HAP-1 (cell line): ENCODE measurements at regions not wholly inside any gene's neighbourhood (a gene's known extent, or its start where the extent isn't known, plus 50 kb on each side); places are given as distances from the start of the nearest gene placed in this dataset.

ENCODE experiments used
- DNase-seq, 2 experiments: peaks; one replicate each; pipeline ENCODE4 v3.0.0-alpha.2; 2016 to 2020; ENCODE audit warnings: low spot score in 2 of 2
- H3K27me3 ChIP-seq: fragments of 250-450 bp; sonication (Bioruptor Pico); 2 replicates; pipeline ENCODE4 v1.5.1; 2020; ENCODE audit warnings: low read depth, mild to moderate bottlenecking, moderate library complexity
- H3K36me3 ChIP-seq: fragments of 250-450 bp; sonication (Bioruptor Pico); replicated peaks from 2 replicates; pipeline ENCODE4 v1.5.1; 2020; ENCODE audit warnings: mild to moderate bottlenecking
- H3K4me1 ChIP-seq: fragments of 250-450 bp; sonication (Bioruptor Pico); 2 replicates; pipeline ENCODE4 v1.5.1; 2020; ENCODE audit warnings: mild to moderate bottlenecking
- H3K4me3 ChIP-seq: fragments of 250-450 bp; sonication (Bioruptor Pico); 2 replicates; pipeline ENCODE4 v1.5.1; 2020; ENCODE audit warnings: mild to moderate bottlenecking, moderate library complexity
- H3K9me3 ChIP-seq: fragments of 250-450 bp; sonication (Bioruptor Pico); 2 replicates; pipeline ENCODE4 v1.5.1; 2020; ENCODE audit warnings: mild to moderate bottlenecking, moderate library complexity
- in situ Hi-C: fragments of 300-500 bp; cut with MboI; formaldehyde crosslinking; loops from 3 replicates; pipeline ENCODE4 v1.14.3; 2020; ENCODE audit warnings: low sequenced_read_pairs, inconsistent platforms, mixed read lengths

DNA sequence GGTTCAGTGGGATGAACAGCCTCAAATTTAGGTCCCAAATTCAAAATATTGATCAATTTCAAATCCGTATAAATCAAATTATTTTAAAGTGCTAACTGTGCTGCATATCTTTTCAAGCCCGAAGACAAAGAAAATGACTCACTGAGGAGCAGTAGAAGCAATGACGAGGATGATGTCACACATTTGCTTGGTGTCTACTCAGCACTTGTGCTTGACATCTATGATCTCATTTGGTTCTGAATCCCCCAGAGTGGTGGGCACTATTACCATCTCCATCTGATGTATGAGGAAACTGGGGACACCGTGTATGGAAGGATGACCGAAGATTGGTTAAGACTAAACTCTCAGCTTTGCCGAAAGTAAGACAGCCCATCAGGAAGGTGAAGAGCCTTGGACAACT is 136.5 kb upstream of the CHRNA7 start:
- in situ Hi-C loops: no loop called here
- Histone ChIP-seq H3K4me1 (no peaks in the 10 kb centered on the region), H3K4me3 (no peak overlapping the region), H3K27me3 (no peaks in the 10 kb centered on the region), H3K9me3 (peaks cover 5% of the 10 kb centered on the region; the same call in 1 of the 2 replicates), H3K36me3 (no peaks in the 10 kb centered on the region)
- no peak for DNase-seq

DNA sequence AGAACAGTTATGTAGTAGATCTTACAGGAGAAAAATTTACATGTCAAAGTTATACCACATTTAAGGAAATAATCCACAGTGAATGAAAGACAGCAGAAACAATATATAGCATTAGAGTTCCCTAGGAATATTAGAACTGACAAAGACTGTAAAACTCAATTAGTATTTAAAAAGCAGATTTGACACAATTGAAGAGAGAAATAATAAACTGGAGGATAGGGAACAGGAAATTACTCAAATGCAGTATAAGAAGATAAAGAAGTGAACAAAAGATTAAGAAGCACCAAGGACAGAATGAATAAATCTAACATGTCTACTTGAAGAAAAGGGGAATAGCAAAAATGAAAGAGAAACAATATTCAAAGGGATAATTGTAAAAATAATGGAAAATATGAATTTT is 132.6 kb upstream of the CHRNA7 start:
- Histone ChIP-seq H3K4me1 (no peaks in the 10 kb centered on the region), H3K27me3 (no peaks in the 10 kb centered on the region), H3K4me3 (no peak overlapping the region), H3K36me3 (no peaks in the 10 kb centered on the region), H3K9me3 (peaks cover 5% of the 10 kb centered on the region; the same call in 1 of the 2 replicates)
- no peak for DNase-seq
- in situ Hi-C loops: no loop called here

DNA sequence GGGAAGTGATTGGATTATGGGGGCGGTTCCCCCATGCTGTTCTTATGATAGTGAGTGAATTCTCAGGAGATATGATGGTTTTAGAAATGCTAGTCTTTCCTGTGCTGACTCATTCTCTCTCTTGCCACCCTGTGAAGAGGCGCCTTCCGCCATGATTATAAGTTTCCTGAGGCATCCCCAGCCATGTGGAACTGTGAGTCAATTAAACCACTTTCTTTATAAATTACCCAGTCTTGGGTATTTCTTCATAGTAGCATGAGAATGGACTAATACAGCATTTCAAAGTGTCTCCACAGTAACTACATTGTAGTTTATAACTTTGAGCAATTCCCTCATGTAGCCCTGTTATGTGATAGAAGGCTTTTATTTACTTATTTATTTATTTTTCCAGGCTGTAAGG is 128.8 kb upstream of the CHRNA7 start:
- in situ Hi-C loops: no loop called here
- DNase-seq: no peak
- H3K4me1 ChIP-seq: no peaks in the 10 kb centered on the region
- peaks cover 5% of the 10 kb centered on the region; the same call in 1 of the 2 replicates for H3K9me3 ChIP-seq
- H3K27me3 ChIP-seq: no peaks in the 10 kb centered on the region
- no peaks in the 10 kb centered on the region for H3K36me3 ChIP-seq
- H3K4me3 ChIP-seq: no peak overlapping the region

DNA sequence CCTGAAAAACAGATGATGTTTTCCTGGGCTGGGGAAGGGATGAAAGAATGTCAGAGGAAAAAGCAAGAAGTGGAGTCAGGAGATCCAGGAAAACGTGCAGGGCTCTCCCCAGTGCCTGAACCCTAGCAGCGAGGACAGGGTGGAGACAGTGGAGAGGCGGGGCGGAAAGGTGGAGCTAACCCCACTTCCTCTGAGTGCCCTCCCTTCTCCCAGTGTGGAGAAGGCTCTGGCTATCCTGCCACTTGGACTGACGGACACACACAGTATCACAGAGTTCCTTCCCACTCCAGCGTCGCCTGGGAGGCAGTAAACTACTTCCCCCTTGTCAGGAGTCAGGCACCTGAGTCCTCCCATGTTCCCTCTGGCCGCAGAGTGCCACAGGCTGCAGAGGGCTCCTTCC is 125.3 kb upstream of the CHRNA7 start:
- no peaks in the 10 kb centered on the region for H3K36me3 ChIP-seq
- no peaks in the 10 kb centered on the region for H3K4me1 ChIP-seq
- no peaks in the 10 kb centered on the region for H3K9me3 ChIP-seq
- no peak overlapping the region for H3K4me3 ChIP-seq
- H3K27me3 ChIP-seq: no peaks in the 10 kb centered on the region
- in situ Hi-C loops: no loop called here
- DNase-seq: peak in 1 of 2 experiments; percentile 20

DNA sequence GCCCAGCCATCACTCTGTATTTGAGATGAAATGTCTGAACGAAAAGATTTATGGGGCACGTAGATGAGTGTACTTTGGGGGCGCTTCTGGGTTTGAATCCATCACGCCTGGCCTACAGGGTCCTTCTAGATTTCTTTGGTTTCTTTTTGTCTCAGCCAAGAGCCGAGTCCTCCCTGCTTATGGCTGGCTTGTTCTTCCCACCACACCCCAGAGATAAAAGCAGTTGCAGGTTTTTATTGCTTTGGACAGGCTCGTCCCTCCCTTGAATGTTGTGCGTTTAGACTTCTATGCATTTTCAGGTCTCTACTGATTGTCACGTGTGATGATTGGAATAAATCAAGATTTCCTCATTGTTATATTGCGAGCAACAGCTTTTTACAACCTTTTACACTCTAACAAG is 104.8 kb upstream of the CHRNA7 start:
- Histone ChIP-seq H3K27me3 (no peaks in the 10 kb centered on the region), H3K36me3 (no peaks in the 10 kb centered on the region), H3K4me1 (no peaks in the 10 kb centered on the region), H3K4me3 (no peak overlapping the region), H3K9me3 (no peaks in the 10 kb centered on the region)
- no peak for DNase-seq
- in situ Hi-C loops: no loop called here

DNA sequence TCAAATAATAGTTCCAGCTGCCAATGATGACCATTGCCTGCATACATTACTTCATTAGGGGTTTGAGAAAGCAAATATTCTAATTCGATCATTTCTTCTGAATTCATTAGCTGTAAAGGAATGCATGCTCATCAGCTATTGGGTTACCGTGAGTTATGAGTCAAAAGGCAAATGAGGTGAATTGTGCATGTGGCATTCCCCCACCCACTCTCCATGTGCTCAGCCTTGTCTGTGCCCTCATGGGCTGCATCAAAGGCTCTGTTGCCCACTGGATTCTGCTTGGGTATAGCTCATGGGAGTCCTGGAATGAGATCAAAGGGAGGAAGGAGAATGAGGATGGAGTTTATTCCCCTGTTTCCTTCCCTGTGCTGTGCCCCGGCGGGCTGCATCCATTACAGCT is 99.3 kb upstream of the CHRNA7 start:
- in situ Hi-C loops: no loop called here
- DNase-seq: no peak

DNA sequence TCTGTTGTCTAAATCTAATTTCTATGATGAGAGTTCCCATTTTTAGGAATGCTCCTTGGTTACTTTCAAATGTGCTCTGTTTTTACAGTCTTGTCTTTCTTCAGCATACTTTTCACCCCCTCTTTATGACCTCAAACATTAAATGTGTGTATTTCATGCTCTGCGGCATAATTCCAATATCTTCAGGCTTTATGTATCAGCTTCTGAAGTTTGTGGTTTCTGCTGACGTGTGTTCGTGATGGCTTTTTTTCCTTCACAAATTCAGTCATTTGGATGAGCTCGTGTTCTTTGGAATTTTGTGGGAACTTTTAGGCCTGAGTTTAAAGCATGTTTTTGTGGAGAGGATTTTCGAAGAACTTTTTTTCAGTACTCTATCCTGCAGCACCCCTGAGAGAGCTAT is 97.7 kb upstream of the CHRNA7 start:
- no peak for DNase-seq
- Histone ChIP-seq H3K36me3 (no peaks in the 10 kb centered on the region), H3K9me3 (no peaks in the 10 kb centered on the region), H3K27me3 (no peaks in the 10 kb centered on the region; the same call in 1 of the 2 replicates), H3K4me3 (no peak overlapping the region), H3K4me1 (no peaks in the 10 kb centered on the region)
- in situ Hi-C loops: no loop called here

More for the DNA sequence above, 99.3 kb upstream of the CHRNA7 start:
- H3K9me3 ChIP-seq: no peaks in the 10 kb centered on the region
- no peak overlapping the region for H3K4me3 ChIP-seq
- H3K36me3 ChIP-seq: no peaks in the 10 kb centered on the region
- no peaks in the 10 kb centered on the region for H3K4me1 ChIP-seq
- no peaks in the 10 kb centered on the region; the same call in 1 of the 2 replicates for H3K27me3 ChIP-seq

DNA sequence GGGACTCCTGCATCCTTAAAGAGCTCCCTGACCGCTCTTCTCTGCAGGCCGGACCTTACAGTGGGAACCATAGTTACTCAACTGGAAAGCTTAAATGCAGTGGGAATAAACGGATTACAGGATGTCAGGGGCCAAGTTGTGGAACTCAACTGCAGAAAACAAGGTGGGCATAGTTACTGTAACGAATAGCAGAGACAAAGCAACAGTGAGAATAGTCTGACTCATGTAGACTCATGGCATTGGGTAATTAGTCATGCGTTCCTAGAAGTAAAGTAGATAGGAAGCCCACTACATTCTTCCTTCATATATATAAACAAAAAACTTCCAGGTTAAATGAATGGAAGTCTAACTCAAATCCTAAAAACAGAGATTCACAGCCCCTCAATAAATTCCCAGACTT is 95.5 kb upstream of the CHRNA7 start:
- Histone ChIP-seq H3K4me3 (no peak overlapping the region), H3K9me3 (no peaks in the 10 kb centered on the region), H3K27me3 (no peaks in the 10 kb centered on the region; the same call in 1 of the 2 replicates)

DNA sequence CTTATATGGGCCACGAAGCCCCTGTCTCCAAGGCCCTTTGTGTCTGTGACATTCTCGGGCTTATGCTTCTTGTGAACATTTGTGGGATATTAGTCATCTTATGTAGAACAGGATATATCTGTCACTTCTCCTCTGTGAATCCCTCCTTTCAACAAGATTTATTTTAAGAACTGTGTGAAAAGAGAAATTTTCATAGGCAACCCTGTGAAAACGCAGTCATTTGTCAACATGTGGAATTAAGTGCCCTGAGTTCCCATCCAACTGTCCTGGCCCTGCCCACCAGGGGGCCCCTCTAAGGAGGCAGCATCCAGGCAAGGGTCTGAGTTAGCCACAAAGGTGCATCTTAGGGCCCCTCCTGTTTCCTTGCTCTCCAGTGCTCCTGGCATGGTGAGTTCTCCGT is 76.8 kb upstream of the CHRNA7 start:
- Histone ChIP-seq H3K9me3 (no peaks in the 10 kb centered on the region), H3K4me1 (no peaks in the 10 kb centered on the region), H3K27me3 (no peaks in the 10 kb centered on the region), H3K4me3 (no peak overlapping the region), H3K36me3 (no peaks in the 10 kb centered on the region)
- no peak for DNase-seq
- in situ Hi-C loops: loop anchor here (25.0 kb wide), 2 partner anchors 341 to 441 kb away; no protein-coding TSS in a partner anchor

More for the DNA sequence above, 95.5 kb upstream of the CHRNA7 start:
- Histone ChIP-seq H3K4me1 (no peaks in the 10 kb centered on the region), H3K36me3 (no peaks in the 10 kb centered on the region)
- DNase-seq: no peak
- in situ Hi-C loops: no loop called here

DNA sequence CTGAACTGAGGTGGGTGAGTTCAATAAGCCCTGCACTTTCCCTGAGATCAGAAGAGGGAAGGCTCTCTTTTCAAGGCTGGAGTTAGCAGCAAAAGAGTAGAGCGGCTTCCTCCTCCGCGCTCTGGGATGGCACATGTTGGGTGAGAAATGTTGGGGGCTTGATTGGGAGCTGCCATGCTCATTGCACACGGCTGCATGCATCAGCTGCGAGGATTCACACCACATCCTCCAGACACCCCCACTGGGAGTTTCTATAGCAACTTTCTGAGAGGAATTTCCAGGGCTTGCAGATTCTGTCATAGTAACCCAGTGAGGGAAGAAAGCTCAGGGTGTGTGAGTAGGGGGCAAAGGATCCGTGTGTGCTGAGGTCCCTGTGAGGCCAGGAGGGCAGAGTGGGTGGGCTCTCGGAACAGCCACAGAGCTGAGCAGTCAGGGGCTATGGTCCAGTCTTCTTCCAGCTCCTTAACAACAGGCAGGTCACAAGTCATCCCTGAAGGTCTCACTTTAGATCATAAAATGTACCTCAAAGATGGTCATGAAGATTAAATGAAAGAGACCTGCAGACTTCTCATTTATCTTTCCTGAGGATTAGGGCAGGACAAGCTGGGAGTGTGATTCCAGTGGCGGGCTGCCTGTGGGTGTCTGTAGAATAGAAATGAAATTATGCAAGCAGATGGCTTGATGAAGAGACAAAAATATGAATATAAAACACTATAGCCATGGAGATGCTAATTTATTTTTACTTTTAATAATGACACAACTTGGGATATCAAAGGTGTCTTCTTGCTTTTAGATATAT is 75.7 kb upstream of the CHRNA7 start:
- H3K4me1 ChIP-seq: no peaks in the 10 kb centered on the region
- no peaks in the 10 kb centered on the region for H3K36me3 ChIP-seq
- in situ Hi-C loops: loop anchor here (25.0 kb wide), 2 partner anchors 342 to 442 kb away; no protein-coding TSS in a partner anchor
- no peaks in the 10 kb centered on the region for H3K9me3 ChIP-seq
- DNase-seq: no peak
- no peak overlapping the region for H3K4me3 ChIP-seq
- H3K27me3 ChIP-seq: no peaks in the 10 kb centered on the region

DNA sequence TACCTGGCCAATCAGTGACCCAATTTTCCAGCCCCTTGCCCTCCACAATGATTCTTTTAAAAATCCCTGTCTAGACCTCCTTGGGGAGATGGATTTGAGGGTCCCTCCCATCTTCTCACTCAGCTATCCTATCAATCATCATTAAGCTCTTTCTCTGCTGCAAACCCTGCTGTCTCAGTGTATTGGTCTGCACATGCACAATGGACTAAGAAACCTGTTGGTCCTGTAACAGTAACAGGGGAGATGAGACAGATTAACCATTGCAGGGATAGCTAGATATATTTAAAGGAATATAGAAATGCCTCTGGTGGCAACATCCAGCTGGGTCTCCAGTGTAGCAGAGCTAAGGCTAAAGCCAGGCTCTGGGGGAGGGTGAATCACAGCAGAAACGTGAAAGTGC is 74.6 kb upstream of the CHRNA7 start:
- Histone ChIP-seq H3K9me3 (no peaks in the 10 kb centered on the region), H3K4me3 (no peak overlapping the region), H3K27me3 (no peaks in the 10 kb centered on the region), H3K36me3 (no peaks in the 10 kb centered on the region), H3K4me1 (no peaks in the 10 kb centered on the region)
- no peak for DNase-seq
- in situ Hi-C loops: loop anchor here (25.0 kb wide), 2 partner anchors 343 to 443 kb away; no protein-coding TSS in a partner anchor

DNA sequence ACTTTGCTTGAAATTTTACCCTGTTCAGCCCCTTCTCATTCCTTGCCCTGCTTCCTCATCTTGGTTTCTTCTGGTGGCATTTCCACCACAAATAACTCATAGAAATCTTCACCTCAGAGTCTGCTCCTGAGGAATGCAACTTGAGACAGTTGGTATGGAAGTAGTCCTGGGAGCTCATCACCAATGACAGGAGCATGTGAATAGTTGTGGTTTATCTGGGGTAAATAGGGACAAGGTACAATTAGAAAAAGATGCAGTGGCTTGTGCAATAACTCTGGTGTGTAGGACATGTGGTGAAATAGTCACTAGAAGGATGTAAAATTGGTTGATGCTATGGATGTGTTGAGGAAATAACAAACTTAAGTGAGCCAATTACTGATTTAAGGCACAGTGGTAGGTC is 72.7 kb upstream of the CHRNA7 start:
- H3K4me3 ChIP-seq: no peak overlapping the region
- no peaks in the 10 kb centered on the region for H3K4me1 ChIP-seq
- no peaks in the 10 kb centered on the region for H3K9me3 ChIP-seq
- in situ Hi-C loops: loop anchor here (25.0 kb wide), 2 partner anchors 345 to 445 kb away; no protein-coding TSS in a partner anchor
- H3K36me3 ChIP-seq: no peaks in the 10 kb centered on the region
- DNase-seq: no peak
- no peaks in the 10 kb centered on the region for H3K27me3 ChIP-seq

DNA sequence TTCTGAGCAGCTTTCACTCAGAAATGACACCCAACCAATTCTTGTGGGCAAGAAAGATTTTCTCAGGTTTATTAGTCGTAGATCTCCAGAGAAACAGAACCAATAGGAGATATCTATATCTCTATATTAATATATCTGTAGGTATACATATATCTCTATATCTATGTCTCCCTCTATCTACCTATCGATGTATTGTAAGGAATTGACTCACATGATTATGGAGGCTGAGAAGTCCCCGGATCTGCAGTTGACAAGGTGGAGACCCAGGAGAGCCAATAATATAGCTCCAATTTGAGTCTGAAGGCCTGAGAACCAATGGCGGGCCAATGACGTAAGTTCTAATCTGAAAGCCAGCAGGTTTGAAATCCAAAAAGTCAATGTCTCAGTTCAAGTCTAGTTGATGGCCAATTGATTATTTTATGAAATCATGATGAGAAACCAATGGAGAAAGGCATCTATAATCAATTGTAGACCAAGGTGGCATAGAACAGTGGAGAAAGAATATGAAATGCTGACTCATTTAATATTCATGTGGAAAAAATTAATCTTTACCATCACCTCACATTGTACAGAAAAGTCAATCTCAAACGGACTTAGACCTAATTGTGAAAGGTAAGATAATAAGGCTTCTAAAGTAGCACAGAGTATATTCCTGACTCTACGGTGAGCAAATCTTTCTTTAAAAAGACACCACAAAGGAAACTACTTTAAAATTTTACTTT is 65.6 kb upstream of the CHRNA7 start:
- in situ Hi-C loops: loop anchor here (25.0 kb wide), 2 partner anchors 352 to 452 kb away; no protein-coding TSS in a partner anchor
- no peaks in the 10 kb centered on the region for H3K36me3 ChIP-seq

DNA sequence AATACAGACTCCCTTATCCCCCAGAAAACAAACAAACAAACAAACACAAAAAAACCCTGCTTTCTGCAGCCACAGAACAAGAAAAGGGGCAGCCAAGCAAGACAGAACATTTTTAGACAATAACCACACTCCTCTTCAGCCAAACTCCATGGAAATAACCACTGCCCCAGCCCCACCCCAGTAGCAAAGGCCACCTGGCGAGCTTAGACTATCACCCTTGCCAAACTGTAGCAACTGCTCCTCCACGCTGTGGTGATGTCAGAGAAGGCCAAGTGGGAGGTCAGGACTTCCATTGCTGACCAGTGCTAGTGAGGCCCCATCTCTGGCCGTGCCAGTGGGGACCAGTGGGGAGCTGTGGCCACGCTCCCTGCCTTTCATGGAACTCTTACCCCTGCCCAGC is 60.3 kb upstream of the CHRNA7 start:
- Histone ChIP-seq H3K4me1 (0 out of 2 replicates have a peak, but pooled peaks cover under 1% of the 10 kb centered on the region), H3K9me3 (no peaks in the 10 kb centered on the region), H3K36me3 (no peaks in the 10 kb centered on the region), H3K4me3 (no peak overlapping the region), H3K27me3 (peaks cover 6% of the 10 kb centered on the region; the same call in 1 of the 2 replicates)
- in situ Hi-C loops: loop anchor here (25.0 kb wide), 2 partner anchors 358 to 458 kb away; no protein-coding TSS in a partner anchor
- DNase-seq: no peak

More for the DNA sequence above, 65.6 kb upstream of the CHRNA7 start:
- no peak overlapping the region for H3K4me3 ChIP-seq
- peaks cover 6% of the 10 kb centered on the region; the same call in 1 of the 2 replicates for H3K27me3 ChIP-seq
- no peaks in the 10 kb centered on the region for H3K9me3 ChIP-seq
- no peaks in the 10 kb centered on the region for H3K4me1 ChIP-seq
- DNase-seq: no peak
